HFFc6 (cell line): ENCODE measurements at regions not wholly inside any gene's neighbourhood (a gene's known extent, or its start where the extent isn't known, plus 50 kb on each side); places are given as distances from the start of the nearest gene placed in this dataset.
"Not testable (repeated sequence)": the region's sequence is repeated elsewhere in the genome, so short reads cannot be mapped to it uniquely, and the experiment has no call there.

Experiments
- DNase-seq: peaks from one replicate; pipeline ENCODE4 v3.0.0-alpha.2; 2018
- H3K27ac Mint-ChIP-seq: 2 replicates; pipeline ENCODE4 v1.8.0; 2020; ENCODE audit warnings: mild to moderate bottlenecking, mixed read lengths
- H3K27me3 Mint-ChIP-seq: 2 replicates; pipeline ENCODE4 v1.8.0; 2021; ENCODE audit warnings: mild to moderate bottlenecking, moderate library complexity, mixed read lengths; ENCODE audit not compliant: insufficient read depth
- H3K36me3 Mint-ChIP-seq: 2 replicates; pipeline ENCODE4 v1.8.0; 2021; ENCODE audit warnings: low read depth, mixed read lengths
- H3K4me1 Mint-ChIP-seq: 2 replicates; pipeline ENCODE4 v1.8.0; 2020; ENCODE audit warnings: low read depth, mixed read lengths
- H3K4me3 Mint-ChIP-seq: 2 replicates; pipeline ENCODE4 v1.8.0; 2020; ENCODE audit warnings: mild to moderate bottlenecking, moderate library complexity, mixed read lengths
- H3K9me3 Mint-ChIP-seq: 2 replicates; pipeline ENCODE4 v1.8.0; 2020; ENCODE audit warnings: mild to moderate bottlenecking, mixed read lengths

DNA sequence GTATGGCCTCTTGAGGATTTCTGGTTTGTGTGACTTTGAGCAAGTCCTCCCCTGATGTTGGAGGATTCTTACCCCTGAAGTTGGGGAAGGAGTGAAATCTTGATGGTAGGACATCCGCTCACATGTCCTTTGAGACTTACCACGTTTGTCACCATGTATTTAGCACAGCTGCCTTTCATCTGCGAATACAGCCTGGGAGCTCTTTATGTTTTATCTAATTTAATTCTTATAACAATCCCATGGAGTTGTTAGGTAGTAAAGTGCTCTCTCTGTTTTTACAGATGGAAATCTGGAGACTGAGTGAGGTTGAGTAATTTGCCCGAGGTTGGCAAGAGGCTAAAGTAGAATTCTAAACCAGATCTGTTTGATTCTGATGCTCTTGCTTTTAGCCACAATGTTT is 154.9 kb upstream of the PLGLB2 start:
- H3K9me3 Mint-ChIP-seq, H3K27ac Mint-ChIP-seq, H3K4me1 Mint-ChIP-seq, H3K4me3 Mint-ChIP-seq, DNase-seq, H3K27me3 Mint-ChIP-seq: not testable (repeated sequence)
- H3K36me3 Mint-ChIP-seq, result peaks cover 10% of the 10 kb centered on the region; the same call in 1 of the 2 replicates

DNA sequence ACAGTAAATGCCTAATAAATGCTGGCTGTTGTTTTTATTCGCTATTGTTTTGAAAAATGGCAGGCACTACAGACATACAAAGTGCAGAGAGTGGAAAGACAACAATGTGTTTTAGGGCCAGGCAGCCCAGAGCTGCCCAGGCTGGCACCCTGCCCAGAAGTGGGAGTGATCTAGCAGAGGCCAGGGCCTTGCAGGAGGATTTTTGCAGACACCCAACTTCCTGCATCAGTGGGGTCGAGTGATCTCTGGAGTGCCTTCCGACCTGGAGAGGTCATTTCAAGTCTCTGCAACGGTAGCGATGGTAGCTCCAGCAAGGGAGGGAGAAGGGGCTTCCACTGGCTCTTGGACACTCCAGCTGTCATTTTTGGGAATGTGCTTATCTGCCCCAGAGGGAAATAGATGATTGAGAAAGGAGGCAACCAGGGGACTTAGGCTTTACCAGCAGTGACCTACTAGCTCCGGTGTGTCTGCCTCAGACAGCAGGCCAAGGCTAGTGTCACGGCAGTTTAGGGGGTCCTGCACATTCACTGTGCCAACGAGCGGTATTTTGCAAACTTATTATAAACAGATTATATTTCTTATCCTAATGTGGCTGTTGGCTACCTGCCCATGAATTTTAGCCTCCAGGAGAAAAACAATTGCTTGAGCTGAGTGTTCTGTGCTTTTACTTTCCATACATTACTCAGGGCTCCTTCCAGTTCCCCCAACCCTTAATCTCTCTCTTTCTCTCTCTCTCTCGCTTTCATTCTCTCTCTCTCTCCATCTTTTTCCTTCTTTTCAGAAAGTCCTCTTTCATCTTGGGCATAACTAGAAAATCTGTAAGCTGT is 153.9 kb upstream of the PLGLB2 start:
- H3K36me3 Mint-ChIP-seq, H3K4me1 Mint-ChIP-seq, H3K9me3 Mint-ChIP-seq, H3K27me3 Mint-ChIP-seq: not testable (repeated sequence)
- peak overlapping the region; percentile 56; the same call in 1 of the 2 replicates for H3K27ac Mint-ChIP-seq
- H3K4me3 Mint-ChIP-seq, result peak overlapping the region; percentile 53; the same call in 1 of the 2 replicates
- DNase-seq, result peak; percentile 72

- not testable (repeated sequence) for H3K4me3 Mint-ChIP-seq, H3K4me1 Mint-ChIP-seq, DNase-seq, H3K36me3 Mint-ChIP-seq, H3K9me3 Mint-ChIP-seq, H3K27me3 Mint-ChIP-seq
- H3K27ac Mint-ChIP-seq, result peak overlapping the region; percentile 16
These were observed 153.3 kb upstream of the PLGLB2 start for GRCh38 chr2:87594611-87594992.

DNA sequence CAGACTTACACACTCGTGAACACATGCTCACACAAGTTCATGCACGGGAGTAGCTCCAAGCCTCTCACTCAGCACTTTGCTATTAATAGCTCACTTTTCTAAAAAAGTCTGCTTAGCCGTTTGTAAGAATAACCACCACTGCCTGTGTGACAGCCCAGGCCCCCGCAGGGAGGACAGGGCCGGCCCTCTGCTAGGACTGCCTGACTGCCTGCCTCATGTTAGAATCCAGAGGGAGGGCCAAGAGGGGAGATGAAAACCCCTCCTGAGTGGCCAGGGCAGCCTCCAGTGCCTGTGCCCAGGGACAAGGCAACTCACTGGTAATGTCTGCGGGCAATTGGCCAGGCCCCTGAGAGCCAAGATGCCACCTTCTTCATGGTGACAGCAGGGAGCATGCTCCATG is 152.9 kb upstream of the PLGLB2 start:
- peak overlapping the region; percentile 16; the same call in 1 of the 2 replicates for H3K27ac Mint-ChIP-seq
- H3K27me3 Mint-ChIP-seq, DNase-seq, H3K4me1 Mint-ChIP-seq, H3K9me3 Mint-ChIP-seq, H3K36me3 Mint-ChIP-seq, H3K4me3 Mint-ChIP-seq: not testable (repeated sequence)

- not testable (repeated sequence) for H3K27me3 Mint-ChIP-seq, H3K36me3 Mint-ChIP-seq, H3K27ac Mint-ChIP-seq, H3K4me1 Mint-ChIP-seq, H3K9me3 Mint-ChIP-seq, H3K4me3 Mint-ChIP-seq, DNase-seq
These were observed 146.9 kb upstream of the PLGLB2 start for GRCh38 chr2:87600961-87601360.

DNA sequence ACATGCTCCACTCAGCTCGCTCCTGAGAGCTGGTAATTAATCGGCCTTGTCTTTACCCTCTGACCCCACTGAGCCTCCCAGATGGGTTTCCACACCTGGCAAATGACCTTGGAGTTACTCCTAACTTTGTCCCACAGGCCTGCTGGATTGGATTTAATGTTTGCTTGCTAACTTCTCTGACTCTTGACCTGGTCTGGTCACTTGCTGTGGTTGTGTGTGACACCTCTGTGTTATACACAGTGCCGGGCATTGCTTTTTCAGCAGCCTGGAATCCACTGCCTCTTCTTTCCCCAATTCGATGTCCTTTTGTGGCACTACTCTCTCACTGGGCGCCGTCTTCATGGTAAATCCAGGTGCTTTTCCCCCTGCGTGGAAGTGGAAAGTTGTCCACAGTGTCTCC is 145.8 kb upstream of the PLGLB2 start:
- H3K4me3 Mint-ChIP-seq, H3K9me3 Mint-ChIP-seq, H3K27me3 Mint-ChIP-seq, DNase-seq, H3K27ac Mint-ChIP-seq, H3K36me3 Mint-ChIP-seq, H3K4me1 Mint-ChIP-seq: not testable (repeated sequence)

GRCh38 chr2:87602728-87603127 is 145.2 kb upstream of the PLGLB2 start:
- not testable (repeated sequence) for H3K27ac Mint-ChIP-seq, H3K9me3 Mint-ChIP-seq, H3K4me1 Mint-ChIP-seq, H3K27me3 Mint-ChIP-seq, DNase-seq, H3K36me3 Mint-ChIP-seq, H3K4me3 Mint-ChIP-seq

DNA sequence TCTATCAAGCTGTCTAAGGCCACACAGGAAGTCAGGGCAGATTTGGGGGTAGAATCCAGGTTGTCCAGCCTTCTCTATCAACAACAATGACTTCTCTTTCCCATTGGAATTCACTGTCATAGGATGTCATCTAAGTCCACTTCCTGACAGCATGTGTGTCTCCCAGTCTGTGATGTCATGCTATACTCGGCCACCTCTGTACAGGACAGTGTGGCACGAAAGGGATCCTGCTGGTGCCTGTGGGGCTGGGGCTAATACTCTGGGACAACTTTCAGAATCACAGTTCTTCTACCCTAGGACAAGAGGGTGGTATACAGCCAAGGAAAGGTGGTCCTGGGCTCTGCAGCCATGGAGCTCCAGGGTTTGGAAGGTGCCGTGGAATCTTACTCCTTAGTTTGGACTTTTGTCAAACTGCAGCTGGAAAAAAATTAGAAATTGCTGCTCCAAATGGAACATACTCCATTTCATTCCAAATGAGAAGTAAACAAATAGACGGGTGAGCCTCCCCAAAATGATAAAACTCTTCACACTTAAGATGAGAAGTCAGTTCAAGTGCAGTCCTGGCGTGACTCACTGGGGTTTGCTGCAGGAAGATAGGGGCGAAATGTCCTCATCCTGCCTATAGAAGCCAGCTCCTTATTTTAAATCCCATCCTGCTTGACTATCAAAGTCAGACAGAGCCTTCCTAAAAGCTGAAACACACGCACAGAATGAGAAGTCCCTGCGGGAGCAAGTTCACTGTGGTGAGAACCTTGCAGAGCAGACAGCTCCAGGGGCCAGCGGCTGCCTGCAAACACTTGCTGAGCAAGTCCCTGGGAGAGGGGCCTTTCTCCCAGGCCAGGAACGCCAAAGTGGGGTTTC is 144.2 kb upstream of the PLGLB2 start:
- H3K36me3 Mint-ChIP-seq, H3K4me1 Mint-ChIP-seq, H3K27me3 Mint-ChIP-seq, H3K9me3 Mint-ChIP-seq: not testable (repeated sequence)
- peak; percentile 1 for DNase-seq
- Mint-ChIP-seq H3K4me3 (peak overlapping the region; percentile 28; the same call in 1 of the 2 replicates), H3K27ac (peak overlapping the region; percentile 57; the same call in 1 of the 2 replicates)

DNA sequence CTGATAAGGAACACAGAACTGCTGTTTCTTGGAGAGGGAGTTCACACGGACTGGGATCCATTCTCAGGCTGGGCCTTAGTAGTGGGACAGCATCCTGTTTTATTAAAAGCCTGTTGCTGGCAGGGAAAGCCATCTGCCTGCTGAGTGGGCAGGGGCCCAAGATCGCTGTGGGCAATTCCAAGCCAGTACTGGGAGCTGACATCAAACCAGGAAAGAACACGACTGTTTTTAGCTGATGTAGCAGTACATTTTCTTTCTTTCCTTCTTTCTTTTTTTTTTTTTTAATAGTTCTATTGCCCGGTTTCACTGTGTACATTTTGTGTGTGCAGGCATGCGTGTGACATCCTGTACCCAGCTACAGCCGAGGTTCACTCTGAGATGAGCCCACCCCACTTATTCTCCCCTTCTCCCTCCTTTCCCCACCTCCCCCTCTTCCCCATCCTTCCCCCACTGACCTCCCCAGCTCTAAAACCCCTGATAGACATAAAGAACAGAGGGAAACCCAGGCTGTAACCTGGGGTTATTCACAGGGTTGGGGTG is 143.5 kb upstream of the PLGLB2 start:
- not testable (repeated sequence) for H3K27me3 Mint-ChIP-seq, H3K4me3 Mint-ChIP-seq, H3K36me3 Mint-ChIP-seq, H3K27ac Mint-ChIP-seq, H3K9me3 Mint-ChIP-seq, H3K4me1 Mint-ChIP-seq
- DNase-seq, result peak; percentile 24

- not testable (repeated sequence) for H3K4me3 Mint-ChIP-seq, H3K36me3 Mint-ChIP-seq, H3K4me1 Mint-ChIP-seq, H3K27ac Mint-ChIP-seq, H3K9me3 Mint-ChIP-seq, DNase-seq, H3K27me3 Mint-ChIP-seq
These were observed 142.9 kb upstream of the PLGLB2 start for GRCh38 chr2:87604980-87605379.

GRCh38 chr2:87608377-87609166 is 139.3 kb upstream of the PLGLB2 start:
- not testable (repeated sequence) for DNase-seq, H3K27ac Mint-ChIP-seq, H3K4me1 Mint-ChIP-seq, H3K27me3 Mint-ChIP-seq, H3K4me3 Mint-ChIP-seq, H3K36me3 Mint-ChIP-seq, H3K9me3 Mint-ChIP-seq

DNA sequence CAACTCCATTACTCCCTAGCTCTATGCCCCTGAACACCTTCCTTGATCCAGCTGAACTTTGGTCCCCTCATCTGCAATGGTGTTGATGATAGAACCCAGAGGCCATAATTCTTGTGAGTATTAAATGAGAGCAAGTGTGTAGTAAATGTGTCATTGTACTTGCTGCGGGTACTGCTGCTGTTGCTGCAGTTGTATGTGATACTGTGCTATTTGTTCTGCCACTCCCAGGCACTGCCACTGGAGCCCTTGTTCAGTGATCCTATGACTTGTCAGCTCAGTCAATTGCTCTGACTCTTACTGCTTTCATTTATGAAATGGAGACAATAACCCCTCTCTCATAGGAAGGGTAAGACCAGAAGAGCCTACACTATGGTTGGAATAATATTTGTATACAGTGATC is 136.9 kb upstream of the PLGLB2 start:
- not testable (repeated sequence) for H3K4me1 Mint-ChIP-seq, H3K27me3 Mint-ChIP-seq, H3K4me3 Mint-ChIP-seq, DNase-seq, H3K36me3 Mint-ChIP-seq, H3K27ac Mint-ChIP-seq, H3K9me3 Mint-ChIP-seq

DNA sequence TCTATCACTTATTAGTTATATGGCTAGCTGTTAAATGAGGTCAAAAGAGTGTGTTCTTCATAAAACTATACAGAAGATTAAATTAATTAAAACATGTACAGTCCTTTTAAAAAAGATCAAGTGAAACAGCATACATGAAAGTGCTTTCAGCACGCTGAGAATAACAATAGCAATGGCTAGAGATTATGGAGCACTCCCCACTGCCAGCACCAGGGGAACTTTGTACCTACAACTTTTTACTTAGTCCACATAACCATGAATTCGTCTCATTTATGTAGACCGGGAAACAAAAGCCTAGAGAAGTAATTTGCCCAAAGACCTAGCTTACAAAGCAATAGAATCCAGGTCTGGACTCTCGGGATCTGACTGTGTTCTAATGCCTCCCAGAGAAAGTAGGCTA is 136.5 kb upstream of the PLGLB2 start:
- not testable (repeated sequence) for DNase-seq, H3K4me3 Mint-ChIP-seq, H3K27me3 Mint-ChIP-seq, H3K36me3 Mint-ChIP-seq, H3K27ac Mint-ChIP-seq, H3K4me1 Mint-ChIP-seq, H3K9me3 Mint-ChIP-seq
